Cardiac septum (tissue), 1 donor: ENCODE measurements at regions not wholly inside any gene's neighbourhood (a gene's known extent, or its start where the extent isn't known, plus 50 kb on each side); places are given as distances from the start of the nearest gene placed in this dataset.
"Not testable (repeated sequence)": the region's sequence is repeated elsewhere in the genome, so short reads cannot be mapped to it uniquely, and the experiment has no call there.

Experiments
- DNase-seq: peaks from one replicate; pipeline ENCODE4 v3.0.0-alpha.2; 2020; ENCODE audit warnings: low spot score
- intact Hi-C: fragments of 100-400 bp; cut with DNase I; formaldehyde crosslinking; loops from one replicate; pipeline ENCODE4 v1.14.0; 2022
- donor health status: DM: no; HTN: no; CAD: no.

DNA sequence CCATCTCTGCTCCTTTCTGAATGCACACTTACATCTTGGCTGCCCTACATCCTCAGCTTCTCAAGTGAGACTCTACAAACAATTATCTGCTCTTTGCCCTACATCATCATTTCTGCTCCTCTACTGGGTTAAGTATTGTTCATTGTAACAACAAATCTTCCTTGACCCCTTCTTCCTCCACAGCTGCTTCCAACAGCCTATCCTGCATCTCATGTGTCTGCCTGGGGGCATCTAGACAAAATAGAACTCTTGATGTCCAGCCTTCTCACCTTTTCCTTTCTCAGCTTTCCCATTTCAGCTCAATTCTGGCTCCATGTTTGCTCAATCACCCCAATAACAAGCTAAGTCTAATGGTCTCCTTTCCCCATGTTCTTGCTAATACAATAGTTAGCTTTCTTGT is 509.8 kb downstream of the DIRAS2 start:
- intact Hi-C loops = no loop called here
- no peak for DNase-seq

DNA sequence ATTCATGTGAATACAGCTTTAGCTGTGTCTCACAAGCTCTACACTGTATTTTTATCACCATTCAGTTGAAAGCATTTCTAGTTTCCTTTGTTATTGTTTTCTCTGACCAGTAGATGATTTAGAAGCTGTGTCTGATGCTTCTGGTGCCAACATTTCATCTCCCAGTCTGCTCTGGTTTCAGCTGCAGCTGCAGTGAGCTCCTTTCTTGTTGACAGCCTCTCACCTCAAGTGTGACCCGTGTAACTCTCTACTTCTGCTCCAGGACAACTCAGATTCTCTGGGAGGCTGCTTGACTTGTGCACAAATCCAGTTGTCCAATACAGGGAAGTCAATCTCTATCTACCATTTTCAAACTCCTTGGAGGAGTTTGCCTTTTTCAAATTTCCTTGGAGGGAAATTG is 504.8 kb downstream of the DIRAS2 start:
- intact Hi-C loops = no loop called here
- DNase-seq = no peak

DNA sequence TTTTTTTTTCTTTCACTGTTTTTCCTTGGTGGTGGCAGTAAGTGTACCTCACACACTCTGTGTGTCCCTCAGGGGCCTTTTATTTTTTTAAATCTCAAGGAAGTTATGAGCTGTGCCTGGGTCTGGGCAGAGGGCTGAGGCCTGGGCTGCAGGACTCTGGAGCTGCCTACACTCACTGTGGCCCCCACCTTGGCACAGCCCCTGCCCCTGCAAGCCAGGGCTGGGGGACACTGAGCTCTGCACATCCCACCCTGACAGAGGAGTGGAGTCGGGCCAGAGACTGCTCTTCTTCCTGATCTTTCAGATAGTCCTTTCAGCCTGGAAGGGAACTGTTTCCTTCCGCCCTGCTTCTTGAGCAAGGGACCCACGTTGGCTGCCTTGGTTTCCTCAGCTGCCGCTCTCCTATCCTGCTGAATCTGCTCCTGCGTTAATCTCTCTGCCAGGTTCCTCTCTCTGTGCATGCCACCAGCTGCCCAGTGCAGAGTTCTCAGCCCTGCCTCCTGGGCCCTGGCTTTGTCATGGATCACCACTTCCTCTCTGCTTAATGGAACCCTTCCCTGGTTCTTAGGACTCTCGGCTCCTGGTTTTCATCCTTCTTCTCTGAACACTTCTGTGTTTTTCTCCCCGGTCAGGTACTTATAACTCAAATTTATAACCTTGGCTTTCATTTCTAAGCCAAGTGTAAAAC is 502.3 kb downstream of the DIRAS2 start:
- DNase-seq = no peak
- intact Hi-C loops = loop anchor here (5.0 kb wide), 1 partner anchor 732 kb away; no protein-coding TSS in a partner anchor

DNA sequence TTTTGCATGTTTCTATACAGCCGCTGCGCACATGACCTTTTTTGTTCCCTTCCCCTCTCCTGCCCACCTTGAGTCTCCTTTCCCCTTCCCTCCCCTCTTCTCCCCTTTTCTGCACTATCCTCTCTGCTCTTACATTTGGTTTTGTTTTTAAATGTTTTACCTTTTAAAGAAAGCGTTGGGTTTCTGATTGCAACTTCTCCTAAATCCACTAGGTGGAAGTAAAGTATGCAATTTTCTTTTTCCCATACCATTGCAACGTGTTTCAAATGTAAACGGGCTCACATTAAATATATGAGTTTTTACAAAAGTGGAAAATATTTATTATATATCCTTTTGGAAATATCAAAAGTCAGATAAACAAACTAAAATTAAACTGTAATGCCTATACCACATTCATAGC is 500.9 kb downstream of the DIRAS2 start:
- DNase-seq = no peak
- intact Hi-C loops = loop anchor here (5.0 kb wide), 1 partner anchor 731 kb away; no protein-coding TSS in a partner anchor

DNA sequence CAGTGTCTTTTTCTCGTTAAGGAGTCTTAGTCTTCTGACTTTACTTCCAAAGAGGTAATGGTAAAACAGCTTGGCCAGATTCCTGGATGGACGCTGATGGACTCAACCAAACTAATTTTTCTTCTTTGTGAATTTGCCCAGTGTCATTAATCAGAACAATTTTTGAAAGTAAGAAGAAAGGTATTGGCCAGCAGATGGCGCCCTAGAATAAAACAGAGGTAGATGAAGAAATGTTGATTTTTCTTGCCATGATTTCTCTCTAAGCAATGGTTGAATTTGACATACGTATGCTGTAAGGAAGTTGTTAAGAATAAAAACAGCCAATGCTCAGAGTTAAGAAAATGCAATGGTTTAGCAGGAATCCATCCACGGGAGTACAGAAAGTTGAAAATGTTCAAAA is 500.0 kb downstream of the DIRAS2 start:
- intact Hi-C loops = loop anchor here (5.0 kb wide), 1 partner anchor 730 kb away; no protein-coding TSS in a partner anchor
- DNase-seq = no peak

DNA sequence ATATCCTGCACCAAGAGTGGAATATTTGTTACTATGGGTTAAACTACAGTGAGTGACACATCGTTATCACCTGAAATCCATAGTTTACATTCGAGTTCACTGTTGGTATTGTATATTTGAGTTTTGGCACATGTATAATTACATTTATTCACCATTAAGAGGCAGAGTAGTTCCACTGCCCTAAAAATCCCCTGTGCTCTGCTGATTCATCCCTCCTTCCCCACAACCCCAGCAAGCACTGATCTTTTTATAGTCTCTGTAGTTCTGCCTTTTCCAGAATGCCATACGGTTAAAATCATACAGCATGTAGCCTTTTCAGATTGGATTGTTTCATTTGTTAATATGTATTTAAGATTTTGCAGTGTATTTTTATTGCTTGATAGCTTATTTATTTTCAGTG is 495.2 kb downstream of the DIRAS2 start:
- no peak for DNase-seq
- intact Hi-C loops = no loop called here

DNA sequence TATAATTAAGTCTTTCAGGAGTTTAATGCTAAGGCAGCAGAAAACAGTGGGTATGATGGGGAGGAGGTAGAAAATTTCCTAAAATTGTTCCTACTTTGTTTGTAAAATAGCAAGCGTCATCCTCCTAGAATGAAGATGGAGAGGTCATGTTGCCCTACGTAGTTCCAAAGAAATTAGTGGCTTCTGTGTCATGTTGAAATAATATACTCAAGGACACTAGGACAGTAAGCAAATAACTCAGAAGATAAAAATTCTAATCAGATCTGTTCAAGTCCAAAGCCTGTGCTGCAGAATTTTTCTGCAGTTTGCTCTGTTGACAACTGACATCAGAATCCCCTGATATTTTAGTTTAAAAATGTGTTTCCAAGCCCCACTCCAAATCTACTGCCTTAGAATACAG is 486.3 kb downstream of the DIRAS2 start:
- intact Hi-C loops = no loop called here
- DNase-seq = no peak

DNA sequence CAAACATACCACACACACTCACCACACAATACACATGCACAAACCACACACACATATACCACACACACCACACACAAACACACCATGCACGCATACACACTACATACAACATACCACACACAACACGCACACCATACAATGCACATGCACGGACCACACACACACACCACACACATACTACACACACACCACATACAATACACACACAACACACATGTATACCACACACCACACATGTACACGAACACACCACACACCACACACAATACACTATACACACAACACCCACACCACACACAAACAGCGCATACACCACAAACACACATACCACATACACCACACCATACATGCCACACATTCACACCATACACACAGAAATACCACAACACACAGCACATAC is 480.3 kb downstream of the DIRAS2 start:
- intact Hi-C loops = no loop called here
- DNase-seq = no peak

DNA sequence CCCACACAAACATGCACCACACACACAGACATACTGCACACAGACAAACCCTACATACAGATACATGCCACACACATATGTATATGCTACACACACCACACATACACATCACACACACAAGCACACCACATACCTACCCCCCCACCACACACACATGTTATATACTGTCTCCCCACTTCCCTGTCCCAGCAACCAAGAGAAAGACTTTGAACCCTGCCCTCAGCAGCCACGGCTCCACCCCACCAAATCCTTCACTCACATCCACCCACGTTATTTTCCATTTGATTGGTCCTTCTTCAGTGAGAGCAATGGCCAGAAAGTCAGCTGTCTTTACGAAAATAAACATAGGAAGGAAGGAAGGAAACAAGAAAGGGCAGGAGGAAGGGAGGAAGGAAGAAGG is 479.8 kb downstream of the DIRAS2 start:
- intact Hi-C loops = no loop called here
- no peak for DNase-seq

DNA sequence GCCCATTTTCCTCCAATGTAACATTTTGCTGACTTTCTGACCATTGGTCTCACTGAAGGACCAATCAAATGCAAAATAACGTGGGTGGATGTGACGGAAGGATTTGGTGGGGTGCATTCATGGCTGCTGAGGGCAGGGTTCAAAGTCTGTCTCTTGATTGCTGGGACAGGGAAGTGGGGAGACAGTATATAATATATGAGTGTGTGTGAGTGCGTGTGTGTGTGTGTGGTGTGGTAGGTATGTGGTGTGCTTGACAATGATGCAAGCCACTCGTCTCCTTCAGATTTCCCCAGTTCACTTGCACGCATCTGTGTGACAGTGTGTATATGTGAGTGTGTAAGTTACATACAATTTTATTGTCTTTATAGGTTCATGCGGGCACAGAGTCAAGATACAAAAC is 477.3 kb downstream of the DIRAS2 start:
- no peak for DNase-seq
- intact Hi-C loops = no loop called here

DNA sequence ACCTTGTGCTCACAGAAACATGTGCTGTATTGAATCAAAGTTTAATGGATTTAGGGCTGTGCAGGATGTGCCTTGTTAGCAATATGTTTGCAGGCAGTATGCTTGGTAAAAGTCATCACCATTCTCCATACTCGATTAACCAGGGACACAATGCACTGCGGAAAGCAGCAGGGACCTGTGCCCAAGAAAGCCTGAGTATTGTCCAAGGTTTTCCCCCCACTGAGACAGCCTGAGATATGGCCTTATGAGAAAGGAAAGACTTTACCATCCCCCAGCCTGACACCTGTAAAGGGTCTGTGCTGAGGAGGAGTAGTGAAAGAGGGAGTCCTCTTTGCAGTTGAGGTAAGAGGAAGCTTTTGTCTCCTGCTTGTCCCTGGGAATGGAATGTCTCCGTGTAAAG is 476.2 kb downstream of the DIRAS2 start:
- DNase-seq, intact Hi-C loops: not testable (repeated sequence)

DNA sequence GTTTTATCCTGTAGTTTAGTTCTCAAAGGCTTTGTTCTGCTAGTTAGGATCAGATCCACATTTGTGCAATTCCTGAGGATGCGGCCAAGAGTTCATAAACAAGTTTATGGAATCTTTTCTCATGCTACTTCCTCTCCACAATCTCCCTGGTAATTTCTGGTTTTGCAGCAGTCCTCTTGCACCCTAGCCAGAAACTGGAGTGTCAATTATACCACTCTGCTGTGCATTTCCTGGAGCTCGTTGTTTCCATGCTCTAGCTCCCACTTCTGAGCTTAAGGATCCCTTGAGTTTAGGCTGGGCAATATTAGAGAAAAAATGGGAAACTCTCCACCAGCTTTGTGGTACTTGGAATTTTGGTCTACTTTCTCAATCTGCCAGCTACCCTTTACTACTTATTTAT is 474.7 kb downstream of the DIRAS2 start:
- no peak for DNase-seq
- intact Hi-C loops = no loop called here

DNA sequence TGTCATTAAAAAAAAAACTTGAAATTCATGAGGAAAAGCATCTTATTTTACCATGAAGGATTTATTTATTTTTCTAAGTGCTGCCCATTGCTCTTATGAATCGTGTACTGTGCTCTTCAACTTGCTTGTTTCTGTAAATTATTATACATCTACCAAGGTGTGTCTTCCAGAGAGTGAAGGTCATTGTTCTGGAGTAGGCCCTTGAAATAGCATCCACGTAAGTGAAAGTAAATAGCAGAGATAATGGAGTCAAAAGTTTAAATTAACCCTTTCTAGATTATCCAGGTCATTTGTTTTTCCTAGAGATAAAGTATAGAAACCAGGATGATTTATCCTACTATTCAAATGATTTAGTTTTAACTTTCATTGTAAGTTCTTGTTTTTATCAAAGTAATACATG is 473.1 kb downstream of the DIRAS2 start:
- intact Hi-C loops = no loop called here
- DNase-seq = no peak

DNA sequence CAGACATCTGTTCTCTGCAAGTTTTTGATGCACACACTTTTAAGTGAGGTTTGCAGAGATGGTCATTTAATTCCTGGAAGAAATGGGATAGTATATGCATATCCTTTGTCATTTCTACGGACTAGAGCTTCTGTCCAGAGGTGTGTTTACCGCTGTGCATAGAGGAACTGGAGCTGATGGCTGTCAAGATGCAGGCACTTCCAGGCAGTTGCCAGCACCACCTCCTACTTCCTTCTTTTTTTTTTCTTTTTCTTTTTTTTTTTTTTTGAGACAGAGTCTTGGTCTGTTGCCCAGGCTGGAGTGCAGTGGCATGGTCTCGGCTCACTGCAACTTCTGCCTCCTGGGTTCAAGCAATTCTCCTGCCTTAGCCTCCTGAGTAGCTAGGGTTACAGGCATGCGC is 468.7 kb downstream of the DIRAS2 start:
- DNase-seq, intact Hi-C loops: not testable (repeated sequence)

DNA sequence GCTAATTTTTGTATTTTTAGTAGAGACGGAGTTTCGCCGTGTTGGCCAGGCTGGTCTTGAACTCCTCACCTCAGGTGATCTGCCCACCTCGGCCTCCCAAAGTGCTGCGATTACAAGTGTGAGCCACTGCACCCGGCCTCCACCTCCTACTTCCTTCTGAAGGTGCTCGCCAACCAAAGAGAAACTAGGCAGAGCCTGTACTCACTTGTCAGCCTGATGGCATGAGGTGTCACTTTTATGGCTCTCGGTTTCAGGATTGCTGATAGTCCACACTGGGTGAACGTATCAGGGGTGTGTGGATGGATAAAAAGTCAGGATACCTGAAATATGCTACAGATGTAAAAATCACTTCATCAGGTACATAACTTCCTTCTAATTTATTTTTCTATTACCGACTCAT is 468.3 kb downstream of the DIRAS2 start:
- intact Hi-C loops, DNase-seq: not testable (repeated sequence)

DNA sequence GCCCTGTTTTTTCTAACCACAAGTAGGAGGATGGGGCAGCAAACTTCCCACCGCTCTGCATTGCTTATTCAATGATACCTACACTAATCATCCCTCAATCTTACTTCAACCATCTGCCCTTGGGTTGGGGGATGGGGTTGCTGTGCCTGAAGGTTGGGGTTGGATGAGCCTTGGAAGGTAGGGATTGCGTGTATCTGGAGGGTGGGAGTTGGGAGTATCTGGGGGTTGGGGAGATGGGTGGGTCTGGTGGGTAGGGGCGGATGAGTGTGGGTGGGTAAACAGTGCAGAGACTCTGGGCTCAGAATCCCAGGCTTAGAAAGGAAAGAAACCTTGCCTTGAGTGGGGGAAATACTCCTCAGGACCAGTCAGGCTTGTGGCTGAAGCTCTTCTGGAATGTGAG is 467.4 kb downstream of the DIRAS2 start:
- no peak for DNase-seq
- intact Hi-C loops = no loop called here

DNA sequence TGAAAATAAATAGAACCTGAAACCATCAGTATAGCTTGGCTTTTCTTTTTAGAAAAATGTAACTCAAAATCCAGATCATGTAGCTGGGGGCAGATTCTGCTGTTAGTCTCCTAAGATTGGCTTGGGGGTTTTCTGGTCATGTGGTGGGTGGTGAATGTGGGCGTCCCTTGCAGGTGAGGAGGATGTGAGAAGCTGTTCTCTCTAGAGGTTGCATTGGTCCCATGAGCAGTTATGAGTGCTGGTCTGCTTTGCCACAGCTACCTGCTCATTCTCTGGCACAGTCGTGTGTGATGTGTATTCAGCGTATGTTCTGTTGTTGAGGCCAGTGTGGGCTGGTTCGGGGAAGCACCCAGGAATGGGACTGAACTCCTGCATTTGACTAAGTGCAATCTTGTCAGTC is 466.8 kb downstream of the DIRAS2 start:
- intact Hi-C loops = no loop called here
- DNase-seq = no peak

DNA sequence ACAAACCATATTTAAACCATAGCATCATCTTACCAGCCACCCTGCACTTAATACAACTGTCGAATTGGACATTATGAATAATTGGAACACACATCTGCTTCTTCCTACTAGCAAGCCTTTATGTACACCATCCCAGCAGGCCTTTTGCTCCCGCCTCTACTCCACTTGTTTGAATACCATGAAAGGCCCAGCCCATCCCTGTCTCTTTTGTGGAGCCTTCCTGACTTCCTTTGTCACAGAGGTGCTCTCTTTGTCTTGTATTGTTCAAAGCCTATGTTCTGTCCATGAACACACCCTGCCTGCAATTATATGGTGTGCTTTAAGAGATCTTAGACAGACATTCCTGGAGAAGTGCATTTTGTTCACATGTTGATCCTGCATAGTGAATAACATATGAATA is 465.7 kb downstream of the DIRAS2 start:
- intact Hi-C loops = no loop called here
- no peak for DNase-seq

DNA sequence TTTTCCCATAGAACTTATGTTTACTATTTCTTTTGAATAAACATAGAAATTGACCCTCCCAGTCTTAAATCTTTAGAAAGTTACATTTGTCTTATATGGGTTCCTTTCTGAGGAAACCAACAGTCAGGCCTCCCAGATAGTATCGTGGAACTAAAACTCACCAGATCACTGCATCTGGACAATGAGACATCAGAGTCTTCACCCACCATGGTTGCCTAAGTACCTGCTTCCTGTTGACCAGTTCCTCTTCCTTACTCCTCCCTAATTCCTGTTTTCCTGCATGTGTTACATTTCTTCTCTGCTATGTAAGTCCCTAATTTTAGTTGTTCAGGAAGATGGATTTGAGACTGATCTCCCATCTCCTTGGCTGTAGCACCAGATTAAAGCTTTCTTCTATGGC is 462.2 kb downstream of the DIRAS2 start:
- DNase-seq = no peak
- intact Hi-C loops = no loop called here

DNA sequence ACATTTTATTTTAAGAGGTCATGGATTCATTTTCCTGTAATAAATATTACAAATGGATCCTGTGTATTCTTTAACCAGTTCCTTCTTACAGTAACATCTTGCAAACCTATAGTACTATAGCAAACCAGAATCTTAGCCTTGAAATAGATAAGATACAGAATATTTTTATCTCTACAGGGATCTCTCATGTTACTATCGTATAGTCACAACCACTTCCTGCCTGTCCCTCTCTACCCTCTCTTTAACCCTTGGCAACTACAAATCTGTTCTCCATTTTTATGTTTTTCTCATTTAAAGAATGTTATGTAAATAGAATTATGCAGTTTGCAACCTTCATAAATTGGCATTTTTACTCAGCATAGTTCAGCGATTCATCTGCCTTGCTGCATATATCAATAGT is 454.0 kb downstream of the DIRAS2 start:
- intact Hi-C loops = no loop called here
- no peak for DNase-seq

DNA sequence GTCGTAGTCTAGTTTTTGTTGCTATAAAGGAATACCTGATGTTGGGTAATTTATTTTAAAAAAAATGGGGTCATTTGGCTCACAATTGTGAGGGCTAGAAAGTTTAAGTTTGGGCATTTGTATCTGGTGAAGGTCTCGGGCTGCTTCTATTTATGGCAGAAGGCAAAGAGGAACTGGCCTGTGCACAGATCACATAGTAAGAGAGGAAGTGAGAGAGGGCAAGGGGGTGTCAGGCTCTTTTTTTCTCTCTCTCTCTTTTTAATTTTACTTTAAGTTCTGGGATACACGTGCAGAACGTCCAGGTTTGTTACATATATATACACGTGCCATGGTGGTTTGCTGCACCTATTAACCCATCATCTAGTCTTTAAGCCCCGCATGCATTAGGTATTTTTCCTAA is 453.3 kb downstream of the DIRAS2 start:
- intact Hi-C loops = no loop called here
- no peak for DNase-seq

DNA sequence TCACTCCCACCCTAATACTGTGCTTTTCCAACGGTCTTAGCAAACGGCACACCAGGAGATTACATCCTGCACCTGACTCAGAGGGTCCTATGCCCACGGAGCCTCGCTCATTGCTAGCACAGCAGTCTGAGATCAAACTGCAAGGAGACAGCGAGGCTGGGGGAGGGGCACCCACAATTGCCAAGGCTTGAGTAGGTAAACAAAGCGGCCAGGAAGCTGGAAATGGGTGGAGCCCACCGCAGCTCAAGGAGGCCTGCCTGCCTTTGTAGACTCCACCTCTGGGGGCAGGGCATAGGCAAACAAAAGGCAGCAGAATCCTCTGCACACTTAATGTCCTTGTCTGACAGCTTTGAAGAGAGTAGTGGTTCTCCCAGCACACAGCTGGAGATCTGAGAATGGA is 450.2 kb downstream of the DIRAS2 start:
- DNase-seq = not testable (repeated sequence)
- intact Hi-C loops = loop anchor here (10.0 kb wide), 1 partner anchor 532 kb away; no protein-coding TSS in a partner anchor
